ENCODE measurements at regions not wholly inside any gene's neighbourhood (a gene's known extent, or its start where the extent isn't known, plus 50 kb on each side); places are given as distances from the start of the nearest gene placed in this dataset.

GRCh38 chr6:144578385-144579350 lies 293.5 kb downstream of the UTRN start:
- no peak overlapping the region for H3K27ac ChIP-seq
- H3K9me3 ChIP-seq = no peaks in the 10 kb centered on the region
- no peak for TF ChIP-seq CTCF (IDR thresholded peaks at IDR 0.05)
- peaks cover 4 to 37% (median 5%) of the 10 kb centered on the region in 3 donors for H3K4me1 ChIP-seq
- H3K4me3 ChIP-seq = no peak overlapping the region
- ATAC-seq = no peak
- H3K27me3 ChIP-seq = no peaks in the 10 kb centered on the region
- peaks cover 0 to 20% of the 10 kb centered on the region in 2 donors for H3K36me3 ChIP-seq
- 80 to 95% methylated on average over 4 to 5 of the region's 7 CpGs for WGBS, 2 donors (ENCODE audit: low coverage in 1 of 2)

DNA sequence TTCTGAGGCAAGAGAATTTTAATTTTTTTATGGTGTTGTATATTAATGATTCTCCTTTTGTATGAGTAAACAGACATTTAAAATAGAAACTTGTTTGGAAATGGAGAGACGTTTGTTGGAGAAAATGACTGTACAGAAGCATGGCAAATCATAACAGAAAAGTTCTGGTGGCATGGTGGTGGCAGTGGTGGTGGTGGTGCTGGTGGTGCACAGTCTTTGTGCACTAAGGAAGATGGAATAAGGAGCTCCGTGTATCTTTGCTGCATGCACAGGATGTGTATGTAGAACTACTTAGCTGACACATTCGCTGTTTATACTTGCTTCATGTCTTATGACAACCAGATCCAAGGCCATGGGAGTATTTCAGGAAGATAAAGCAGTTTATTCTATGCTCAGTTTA lies 294.9 kb downstream of the UTRN start:
- no peak overlapping the region for H3K4me3 ChIP-seq
- no peak overlapping the region for H3K27ac ChIP-seq
- WGBS, 2 donors (ENCODE audit: low coverage in 1 of 2) = 48 to 55% methylated on average over 3 of the region's 3 CpGs
- no peak for ATAC-seq
- peaks cover 4 to 46% (median 5%) of the 10 kb centered on the region in 3 donors for H3K4me1 ChIP-seq
- no peak for TF ChIP-seq POLR2A (IDR thresholded peaks at IDR 0.05)
- no peak for TF ChIP-seq EP300 (IDR thresholded peaks at IDR 0.05)
- TF ChIP-seq POLR2AphosphoS5 (IDR thresholded peaks at IDR 0.05) = no peak
- no peak for TF ChIP-seq CTCF (IDR thresholded peaks at IDR 0.05)
- no peaks in the 10 kb centered on the region for H3K9me3 ChIP-seq
- H3K27me3 ChIP-seq = no peaks in the 10 kb centered on the region
- H3K36me3 ChIP-seq = peaks cover 0 to 20% of the 10 kb centered on the region in 2 donors

GRCh38 chr6:144580771-144581170 lies 295.6 kb downstream of the UTRN start:
- peaks cover 0 to 20% of the 10 kb centered on the region in 2 donors for H3K36me3 ChIP-seq
- H3K27ac ChIP-seq = no peak overlapping the region
- no peak for TF ChIP-seq EP300 (IDR thresholded peaks at IDR 0.05)
- H3K4me1 ChIP-seq = peaks cover 4 to 50% (median 5%) of the 10 kb centered on the region in 3 donors
- no peak overlapping the region for H3K4me3 ChIP-seq
- WGBS, 2 donors (ENCODE audit: low coverage in 1 of 2) = 85 to 100% methylated on average over 1 of the region's 1 CpG
- H3K27me3 ChIP-seq = no peaks in the 10 kb centered on the region
- H3K9me3 ChIP-seq = no peaks in the 10 kb centered on the region
- ATAC-seq = no peak

GRCh38 chr6:144581812-144582537 lies 296.8 kb downstream of the UTRN start:
- ATAC-seq = peak; percentile 50
- Histone ChIP-seq H3K36me3 (peaks cover 0 to 15% of the 10 kb centered on the region in 2 donors), H3K9me3 (no peaks in the 10 kb centered on the region), H3K27ac (no peak overlapping the region), H3K4me1 (peaks cover 4 to 62% (median 5%) of the 10 kb centered on the region in 3 donors), H3K4me3 (no peak overlapping the region), H3K27me3 (no peaks in the 10 kb centered on the region)
- 48 to 49% methylated on average over 4 to 5 of the region's 5 CpGs for WGBS, 2 donors (ENCODE audit: low coverage in 1 of 2)
- no peak for TF ChIP-seq POLR2AphosphoS5 (IDR thresholded peaks at IDR 0.05)
- no peak for TF ChIP-seq POLR2A (IDR thresholded peaks at IDR 0.05)
- TF ChIP-seq CTCF (IDR thresholded peaks at IDR 0.05) = peak; percentile 32 to 64 (median 49)
- TF ChIP-seq EP300 (IDR thresholded peaks at IDR 0.05) = no peak

- WGBS, 2 donors (ENCODE audit: low coverage in 1 of 2) = 12 to 13% methylated on average over 12 to 13 of the region's 16 CpGs
- H3K4me1 ChIP-seq = peaks cover 4 to 67% (median 5%) of the 10 kb centered on the region in 3 donors
- no peaks in the 10 kb centered on the region for H3K27me3 ChIP-seq
- no peaks in the 10 kb centered on the region for H3K9me3 ChIP-seq
- H3K4me3 ChIP-seq = peak overlapping the region; percentile 36 to 39
- peak; percentile 31 for ATAC-seq
- peak overlapping the region in 3 of 4 donors; percentile 20 to 48 (median 43) for H3K27ac ChIP-seq
- TF ChIP-seq POLR2A (IDR thresholded peaks at IDR 0.05) (no peak), EP300 (IDR thresholded peaks at IDR 0.05) (no peak), CTCF (IDR thresholded peaks at IDR 0.05) (no peak), POLR2AphosphoS5 (IDR thresholded peaks at IDR 0.05) (no peak)
- H3K36me3 ChIP-seq = peaks cover 0 to 4% of the 10 kb centered on the region in 2 donors
These were observed 297.9 kb downstream of the UTRN start for GRCh38 chr6:144582939-144583613.

All from gastroesophageal sphincter (tissue), 4 donors.